ENCODE measurements at regions not wholly inside any gene's neighbourhood (a gene's known extent, or its start where the extent isn't known, plus 50 kb on each side); places are given as distances from the start of the nearest gene placed in this dataset.
"Not testable (repeated sequence)": the region's sequence is repeated elsewhere in the genome, so short reads cannot be mapped to it uniquely, and the experiment has no call there.

DNA sequence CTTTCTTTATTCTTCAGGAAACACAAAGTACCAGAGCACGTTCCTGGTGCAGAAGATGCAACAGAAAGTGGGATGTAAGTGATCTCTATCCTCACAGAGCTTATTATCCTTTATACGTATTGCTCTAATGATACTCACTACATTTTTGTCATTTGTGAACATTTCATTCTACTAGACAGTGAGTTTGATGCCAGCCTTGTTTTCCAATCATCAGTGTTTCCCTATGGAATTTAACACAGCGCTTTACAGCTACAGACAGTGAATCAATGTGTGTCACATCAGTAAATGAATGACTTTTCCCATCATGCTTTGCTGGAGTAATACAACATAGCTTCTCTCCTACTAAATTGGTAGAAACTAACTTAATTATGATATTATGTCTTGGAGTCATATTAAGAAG is 175.5 kb downstream of the SDHAF3 start:
- Histone ChIP-seq H3K27me3 (ENCODE audit: control insufficient read depth in 2 of 2, insufficient read depth in 2 of 2, low read length in 2 of 2) (no peaks in the 10 kb centered on the region), H3K4me3 (ENCODE audit: low read length in 2 of 2) (no peak overlapping the region), H3K27ac (ENCODE audit: low read depth in 2 of 2, low read length in 2 of 2) (no peak overlapping the region), H3K9ac (ENCODE audit: low read depth in 1 of 2, low read length in 2 of 2) (no peak overlapping the region), H3K9me3 (ENCODE audit: control insufficient read depth in 2 of 2, low read length in 2 of 2) (no peaks in the 10 kb centered on the region), H3K36me3 (ENCODE audit: control insufficient read depth in 2 of 2, insufficient read depth in 2 of 2, low read length in 2 of 2) (no peaks in the 10 kb centered on the region), H3K4me1 (ENCODE audit: control insufficient read depth in 2 of 2, insufficient read depth in 2 of 2, low read length in 2 of 2) (no peaks in the 10 kb centered on the region)

DNA sequence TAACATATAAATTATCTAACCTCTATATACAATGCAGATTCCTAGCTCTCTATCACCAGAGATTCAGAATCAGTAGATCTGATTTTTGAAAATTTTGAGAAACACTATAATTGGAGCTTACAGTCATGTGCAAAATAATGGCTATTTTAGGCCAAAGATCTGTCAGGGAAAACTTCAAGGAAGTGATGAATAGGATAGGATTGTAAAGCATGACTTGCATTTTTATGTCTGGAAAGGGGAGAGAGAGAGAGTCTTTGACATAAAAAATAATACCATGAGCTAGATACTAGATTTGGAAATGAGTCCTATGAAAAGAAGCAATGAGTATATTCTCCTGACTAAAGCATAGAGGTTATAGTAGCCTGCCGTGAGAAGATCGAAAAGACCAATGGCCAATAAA is 181.1 kb downstream of the SDHAF3 start:
- Histone ChIP-seq H3K36me3 (ENCODE audit: control insufficient read depth in 2 of 2, insufficient read depth in 2 of 2, low read length in 2 of 2) (no peaks in the 10 kb centered on the region), H3K4me1 (ENCODE audit: control insufficient read depth in 2 of 2, insufficient read depth in 2 of 2, low read length in 2 of 2) (no peaks in the 10 kb centered on the region), H3K27ac (ENCODE audit: low read depth in 2 of 2, low read length in 2 of 2) (no peak overlapping the region), H3K27me3 (ENCODE audit: control insufficient read depth in 2 of 2, insufficient read depth in 2 of 2, low read length in 2 of 2) (no peaks in the 10 kb centered on the region), H3K9me3 (ENCODE audit: control insufficient read depth in 2 of 2, low read length in 2 of 2) (no peaks in the 10 kb centered on the region), H3K9ac (ENCODE audit: low read depth in 1 of 2, low read length in 2 of 2) (no peak overlapping the region), H3K4me3 (ENCODE audit: low read length in 2 of 2) (no peak overlapping the region)

DNA sequence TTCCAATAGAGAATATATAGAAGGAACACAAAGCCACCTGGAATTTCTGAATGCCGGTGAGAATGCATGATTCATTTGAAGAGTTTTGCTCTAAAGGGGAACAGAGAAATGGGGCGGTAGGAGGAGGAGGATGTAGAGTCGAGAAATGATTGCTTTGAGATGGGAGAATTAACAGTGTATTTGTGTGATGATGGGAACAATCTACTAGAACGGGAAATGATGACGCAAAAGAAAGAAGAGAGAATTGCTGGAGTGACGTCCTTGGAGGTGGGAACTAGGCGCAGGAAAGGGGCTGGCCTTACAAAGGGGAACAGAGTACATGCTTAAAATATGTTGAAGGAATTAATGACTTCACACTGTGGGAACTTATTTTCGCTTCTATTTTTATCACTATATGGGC is 188.1 kb downstream of the SDHAF3 start:
- Histone ChIP-seq H3K27me3 (ENCODE audit: control insufficient read depth in 2 of 2, insufficient read depth in 2 of 2, low read length in 2 of 2) (no peaks in the 10 kb centered on the region), H3K27ac (ENCODE audit: low read depth in 2 of 2, low read length in 2 of 2) (no peak overlapping the region), H3K9ac (ENCODE audit: low read depth in 1 of 2, low read length in 2 of 2) (no peak overlapping the region), H3K4me1 (ENCODE audit: control insufficient read depth in 2 of 2, insufficient read depth in 2 of 2, low read length in 2 of 2) (no peaks in the 10 kb centered on the region), H3K9me3 (ENCODE audit: control insufficient read depth in 2 of 2, low read length in 2 of 2) (no peaks in the 10 kb centered on the region), H3K36me3 (ENCODE audit: control insufficient read depth in 2 of 2, insufficient read depth in 2 of 2, low read length in 2 of 2) (no peaks in the 10 kb centered on the region), H3K4me3 (ENCODE audit: low read length in 2 of 2) (no peak overlapping the region)

DNA sequence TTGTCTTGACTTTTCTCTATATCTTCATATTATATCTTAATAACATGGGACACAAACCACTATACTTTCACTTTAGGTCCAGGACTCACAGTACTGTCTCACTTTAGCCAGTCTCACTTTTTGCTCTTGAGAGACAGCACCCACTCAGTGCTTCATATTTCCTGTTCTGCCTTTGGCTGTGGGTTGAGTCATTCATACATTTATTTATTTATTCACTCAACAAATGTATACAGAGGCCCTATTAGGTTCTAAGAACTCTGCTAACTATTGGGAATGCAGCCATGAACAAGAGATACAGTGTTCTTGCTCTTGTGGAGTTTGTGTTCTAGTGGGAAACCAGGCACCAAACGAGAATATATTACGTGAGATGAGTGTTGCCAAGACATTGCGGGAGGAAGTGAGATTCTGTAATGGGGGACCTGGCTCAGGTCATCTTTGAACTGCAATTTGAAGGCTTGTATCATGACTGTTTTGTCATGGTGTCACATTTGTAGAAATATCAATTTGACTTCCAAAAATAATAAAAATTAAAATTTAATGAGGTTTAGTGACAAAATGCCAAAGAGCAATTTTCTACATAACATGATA is 190.1 kb downstream of the SDHAF3 start:
- H3K36me3 ChIP-seq (ENCODE audit: control insufficient read depth in 2 of 2, insufficient read depth in 2 of 2, low read length in 2 of 2): no peaks in the 10 kb centered on the region
- no peak overlapping the region for H3K9ac ChIP-seq (ENCODE audit: low read depth in 1 of 2, low read length in 2 of 2)
- no peak overlapping the region for H3K4me3 ChIP-seq (ENCODE audit: low read length in 2 of 2)
- H3K27me3 ChIP-seq (ENCODE audit: control insufficient read depth in 2 of 2, insufficient read depth in 2 of 2, low read length in 2 of 2): no peaks in the 10 kb centered on the region
- H3K9me3 ChIP-seq (ENCODE audit: control insufficient read depth in 2 of 2, low read length in 2 of 2): no peaks in the 10 kb centered on the region
- no peaks in the 10 kb centered on the region for H3K4me1 ChIP-seq (ENCODE audit: control insufficient read depth in 2 of 2, insufficient read depth in 2 of 2, low read length in 2 of 2)
- no peak overlapping the region for H3K27ac ChIP-seq (ENCODE audit: low read depth in 2 of 2, low read length in 2 of 2)

DNA sequence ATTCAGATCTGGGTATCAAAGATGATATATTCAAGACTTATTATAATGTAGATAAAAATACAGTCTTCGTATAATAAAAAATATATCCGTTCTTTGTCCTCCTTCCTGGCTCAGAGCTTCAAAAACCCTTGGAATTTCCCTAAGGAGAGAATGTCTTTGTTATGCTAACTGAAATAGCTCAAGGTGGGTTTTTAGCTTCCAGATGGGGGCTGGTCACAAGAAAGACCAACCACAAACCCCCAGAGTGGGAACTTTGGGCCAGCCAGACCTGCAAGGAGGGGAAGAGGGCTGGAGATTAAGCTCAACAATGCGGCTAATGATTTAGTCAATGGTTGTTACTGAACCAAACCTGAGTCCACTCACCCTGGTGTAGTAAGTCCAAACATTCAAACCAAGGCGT is 196.4 kb downstream of the SDHAF3 start:
- no peaks in the 10 kb centered on the region for H3K9me3 ChIP-seq (ENCODE audit: control insufficient read depth in 2 of 2, low read length in 2 of 2)
- H3K36me3 ChIP-seq (ENCODE audit: control insufficient read depth in 2 of 2, insufficient read depth in 2 of 2, low read length in 2 of 2): no peaks in the 10 kb centered on the region
- no peak overlapping the region for H3K27ac ChIP-seq (ENCODE audit: low read depth in 2 of 2, low read length in 2 of 2)
- H3K9ac ChIP-seq (ENCODE audit: low read depth in 1 of 2, low read length in 2 of 2): no peak overlapping the region
- H3K27me3 ChIP-seq (ENCODE audit: control insufficient read depth in 2 of 2, insufficient read depth in 2 of 2, low read length in 2 of 2): no peaks in the 10 kb centered on the region
- no peaks in the 10 kb centered on the region for H3K4me1 ChIP-seq (ENCODE audit: control insufficient read depth in 2 of 2, insufficient read depth in 2 of 2, low read length in 2 of 2)
- no peak overlapping the region for H3K4me3 ChIP-seq (ENCODE audit: low read length in 2 of 2)

DNA sequence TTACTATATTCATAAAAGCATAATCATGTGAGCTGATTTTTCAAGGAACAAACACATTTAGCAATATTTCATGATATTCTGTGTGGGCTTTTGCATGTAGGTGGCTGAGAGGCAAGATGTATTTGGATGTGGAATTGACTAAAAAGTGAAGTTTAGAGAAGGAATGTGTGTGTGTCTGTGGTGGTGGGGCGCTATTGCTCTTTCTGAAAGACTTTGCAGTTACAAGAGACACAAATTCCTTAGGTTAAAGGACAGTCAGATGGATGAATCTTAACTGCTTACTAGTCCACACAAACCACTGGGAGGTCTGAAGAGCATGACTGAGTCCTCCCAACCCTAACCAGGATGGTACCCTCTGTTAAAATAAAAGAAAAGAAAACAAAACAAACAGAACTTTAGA is 200.1 kb downstream of the SDHAF3 start:
- Histone ChIP-seq H3K9ac (ENCODE audit: low read depth in 1 of 2, low read length in 2 of 2) (no peak overlapping the region), H3K36me3 (ENCODE audit: control insufficient read depth in 2 of 2, insufficient read depth in 2 of 2, low read length in 2 of 2) (no peaks in the 10 kb centered on the region)

DNA sequence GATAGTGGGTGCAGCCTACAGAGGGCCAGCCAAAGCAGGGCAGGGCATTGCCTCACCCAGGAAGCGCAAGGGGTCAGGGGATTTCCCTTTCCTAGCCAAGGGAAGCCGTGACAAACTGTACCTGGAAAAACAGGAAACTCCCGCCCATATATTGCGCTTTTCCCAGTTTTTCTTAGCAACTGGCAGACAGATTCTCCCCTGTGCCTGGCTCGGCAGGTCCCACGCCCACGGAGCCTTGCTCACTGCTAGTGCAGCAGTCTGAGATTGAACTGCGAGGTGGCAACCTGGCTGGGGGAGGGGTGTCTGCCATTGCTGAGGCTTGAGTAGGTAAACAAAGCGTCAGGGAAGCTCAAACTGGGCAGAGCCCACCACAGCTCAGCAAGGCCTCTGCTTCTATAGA is 212.4 kb downstream of the SDHAF3 start:
- H3K9ac ChIP-seq (ENCODE audit: low read depth in 1 of 2, low read length in 2 of 2); H3K27me3 ChIP-seq (ENCODE audit: control insufficient read depth in 2 of 2, insufficient read depth in 2 of 2, low read length in 2 of 2); H3K4me1 ChIP-seq (ENCODE audit: control insufficient read depth in 2 of 2, insufficient read depth in 2 of 2, low read length in 2 of 2); H3K4me3 ChIP-seq (ENCODE audit: low read length in 2 of 2); H3K9me3 ChIP-seq (ENCODE audit: control insufficient read depth in 2 of 2, low read length in 2 of 2); H3K36me3 ChIP-seq (ENCODE audit: control insufficient read depth in 2 of 2, insufficient read depth in 2 of 2, low read length in 2 of 2); H3K27ac ChIP-seq (ENCODE audit: low read depth in 2 of 2, low read length in 2 of 2): not testable (repeated sequence)

More for the DNA sequence above, 200.1 kb downstream of the SDHAF3 start:
- Histone ChIP-seq H3K4me3 (ENCODE audit: low read length in 2 of 2) (no peak overlapping the region), H3K4me1 (ENCODE audit: control insufficient read depth in 2 of 2, insufficient read depth in 2 of 2, low read length in 2 of 2) (no peaks in the 10 kb centered on the region), H3K27me3 (ENCODE audit: control insufficient read depth in 2 of 2, insufficient read depth in 2 of 2, low read length in 2 of 2) (no peaks in the 10 kb centered on the region), H3K27ac (ENCODE audit: low read depth in 2 of 2, low read length in 2 of 2) (no peak overlapping the region), H3K9me3 (ENCODE audit: control insufficient read depth in 2 of 2, low read length in 2 of 2) (no peaks in the 10 kb centered on the region)

DNA sequence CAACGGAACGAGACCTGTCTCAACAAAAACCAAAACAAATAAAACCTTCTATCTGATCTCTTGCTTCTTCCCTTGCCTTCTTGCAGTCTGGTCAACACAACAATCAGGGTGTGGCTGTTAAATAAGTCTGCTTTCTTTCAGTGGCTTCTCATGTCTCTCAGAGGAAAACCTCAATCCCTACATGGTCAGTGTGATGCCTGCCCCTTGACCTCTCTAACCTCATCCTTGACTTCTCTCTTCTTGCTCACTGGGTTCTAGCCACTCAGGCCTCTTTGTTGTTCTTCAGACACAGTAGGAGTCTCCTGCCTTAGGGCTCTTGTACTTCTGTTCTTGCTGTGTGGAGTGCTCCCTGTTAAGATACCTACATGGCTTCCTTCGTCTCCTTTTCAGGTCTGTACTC is 220.4 kb downstream of the SDHAF3 start:
- Histone ChIP-seq H3K36me3 (ENCODE audit: control insufficient read depth in 2 of 2, insufficient read depth in 2 of 2, low read length in 2 of 2) (no peaks in the 10 kb centered on the region), H3K4me3 (ENCODE audit: low read length in 2 of 2) (no peak overlapping the region), H3K4me1 (ENCODE audit: control insufficient read depth in 2 of 2, insufficient read depth in 2 of 2, low read length in 2 of 2) (peaks cover 0 to 3% of the 10 kb centered on the region in 2 donors), H3K27ac (ENCODE audit: low read depth in 2 of 2, low read length in 2 of 2) (no peak overlapping the region), H3K9ac (ENCODE audit: low read depth in 1 of 2, low read length in 2 of 2) (no peak overlapping the region), H3K27me3 (ENCODE audit: control insufficient read depth in 2 of 2, insufficient read depth in 2 of 2, low read length in 2 of 2) (no peaks in the 10 kb centered on the region), H3K9me3 (ENCODE audit: control insufficient read depth in 2 of 2, low read length in 2 of 2) (no peaks in the 10 kb centered on the region)

DNA sequence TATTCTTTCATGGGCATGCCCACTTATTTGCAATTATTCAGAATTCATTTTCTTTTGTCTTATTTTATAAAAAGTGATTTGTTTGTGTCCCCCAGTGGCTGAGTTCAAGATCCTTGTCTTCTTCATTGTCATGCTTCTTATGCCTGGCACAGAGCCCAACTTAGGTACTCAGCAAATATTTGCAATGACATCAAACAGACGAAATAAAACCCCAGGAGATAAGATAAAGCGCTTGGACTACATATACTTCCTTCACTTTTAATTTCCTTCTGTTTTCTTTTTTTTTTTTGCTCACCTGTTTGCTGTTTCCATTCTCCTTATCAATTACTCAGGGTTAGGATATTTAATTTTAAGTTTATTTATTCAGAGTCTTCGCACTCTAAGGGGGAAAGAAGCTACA is 225.0 kb downstream of the SDHAF3 start:
- no peaks in the 10 kb centered on the region for H3K9me3 ChIP-seq (ENCODE audit: control insufficient read depth in 2 of 2, low read length in 2 of 2)
- H3K27ac ChIP-seq (ENCODE audit: low read depth in 2 of 2, low read length in 2 of 2): no peak overlapping the region
- H3K36me3 ChIP-seq (ENCODE audit: control insufficient read depth in 2 of 2, insufficient read depth in 2 of 2, low read length in 2 of 2): no peaks in the 10 kb centered on the region
- H3K27me3 ChIP-seq (ENCODE audit: control insufficient read depth in 2 of 2, insufficient read depth in 2 of 2, low read length in 2 of 2): no peaks in the 10 kb centered on the region
- H3K9ac ChIP-seq (ENCODE audit: low read depth in 1 of 2, low read length in 2 of 2): no peak overlapping the region
- peaks cover 0 to 3% of the 10 kb centered on the region in 2 donors for H3K4me1 ChIP-seq (ENCODE audit: control insufficient read depth in 2 of 2, insufficient read depth in 2 of 2, low read length in 2 of 2)
- no peak overlapping the region for H3K4me3 ChIP-seq (ENCODE audit: low read length in 2 of 2)

DNA sequence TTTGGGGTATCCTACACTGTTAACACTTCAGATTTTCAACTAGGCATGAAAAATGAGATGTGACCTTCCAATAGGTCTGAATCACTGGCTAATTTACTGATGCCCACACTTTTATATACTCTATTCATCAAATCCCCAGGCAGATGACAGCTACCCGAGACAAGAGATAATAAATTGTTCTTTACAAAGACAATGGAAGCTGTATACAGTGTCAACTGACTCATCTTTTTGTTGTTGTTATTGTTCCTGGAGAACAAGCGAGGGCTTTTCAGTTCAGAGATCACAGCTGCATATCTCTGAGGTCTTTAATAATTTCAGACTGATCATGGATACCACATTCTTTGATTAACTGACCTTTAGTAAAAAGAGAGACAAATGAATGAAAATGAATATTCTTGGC is 228.9 kb downstream of the SDHAF3 start:
- Histone ChIP-seq H3K4me1 (ENCODE audit: control insufficient read depth in 2 of 2, insufficient read depth in 2 of 2, low read length in 2 of 2) (peaks cover 0 to 3% of the 10 kb centered on the region in 2 donors), H3K9me3 (ENCODE audit: control insufficient read depth in 2 of 2, low read length in 2 of 2) (no peaks in the 10 kb centered on the region), H3K4me3 (ENCODE audit: low read length in 2 of 2) (no peak overlapping the region), H3K9ac (ENCODE audit: low read depth in 1 of 2, low read length in 2 of 2) (no peak overlapping the region), H3K27ac (ENCODE audit: low read depth in 2 of 2, low read length in 2 of 2) (no peak overlapping the region), H3K27me3 (ENCODE audit: control insufficient read depth in 2 of 2, insufficient read depth in 2 of 2, low read length in 2 of 2) (no peaks in the 10 kb centered on the region), H3K36me3 (ENCODE audit: control insufficient read depth in 2 of 2, insufficient read depth in 2 of 2, low read length in 2 of 2) (no peaks in the 10 kb centered on the region)

DNA sequence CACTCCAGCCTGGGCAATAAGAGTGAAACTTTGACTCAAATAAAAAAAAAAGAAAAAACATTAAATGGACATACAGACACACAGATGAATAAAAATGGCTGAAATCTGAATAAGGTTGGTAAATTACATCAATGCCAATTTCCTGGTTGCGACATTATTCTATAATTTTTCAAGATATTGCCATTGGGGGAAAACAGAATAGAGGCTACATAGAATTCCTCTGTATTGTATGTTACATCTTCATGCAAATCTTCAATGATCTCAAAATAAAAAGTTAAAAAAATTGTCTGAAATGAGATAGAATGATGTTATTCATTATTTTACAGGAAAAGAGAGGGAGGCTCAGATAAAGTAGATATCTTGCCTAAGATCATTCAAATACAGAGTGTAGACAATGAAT is 234.0 kb downstream of the SDHAF3 start:
- Histone ChIP-seq H3K4me1 (ENCODE audit: control insufficient read depth in 2 of 2, insufficient read depth in 2 of 2, low read length in 2 of 2) (no peaks in the 10 kb centered on the region), H3K9ac (ENCODE audit: low read depth in 1 of 2, low read length in 2 of 2) (no peak overlapping the region), H3K9me3 (ENCODE audit: control insufficient read depth in 2 of 2, low read length in 2 of 2) (no peaks in the 10 kb centered on the region), H3K27me3 (ENCODE audit: control insufficient read depth in 2 of 2, insufficient read depth in 2 of 2, low read length in 2 of 2) (no peaks in the 10 kb centered on the region), H3K27ac (ENCODE audit: low read depth in 2 of 2, low read length in 2 of 2) (no peak overlapping the region), H3K4me3 (ENCODE audit: low read length in 2 of 2) (no peak overlapping the region), H3K36me3 (ENCODE audit: control insufficient read depth in 2 of 2, insufficient read depth in 2 of 2, low read length in 2 of 2) (no peaks in the 10 kb centered on the region)

Data from mucosa of rectum (tissue), 2 donors.